HG03095 (cell line): ENCODE measurements at regions not wholly inside any gene's neighbourhood (a gene's known extent, or its start where the extent isn't known, plus 50 kb on each side); places are given as distances from the start of the nearest gene placed in this dataset.
A peak's percentile ranks its signal among the peaks of the same experiment; 100 is the strongest.
"Not testable (repeated sequence)": the region's sequence is repeated elsewhere in the genome, so short reads cannot be mapped to it uniquely, and the experiment has no call there.

ENCODE experiments used
- ATAC-seq: cut with Tn5 transposase; IDR thresholded peaks from one replicate; pipeline ENCODE4 v1.9.1; 2021; ENCODE audit warnings: moderate library complexity; ENCODE audit not compliant: unreplicated experiment

DNA sequence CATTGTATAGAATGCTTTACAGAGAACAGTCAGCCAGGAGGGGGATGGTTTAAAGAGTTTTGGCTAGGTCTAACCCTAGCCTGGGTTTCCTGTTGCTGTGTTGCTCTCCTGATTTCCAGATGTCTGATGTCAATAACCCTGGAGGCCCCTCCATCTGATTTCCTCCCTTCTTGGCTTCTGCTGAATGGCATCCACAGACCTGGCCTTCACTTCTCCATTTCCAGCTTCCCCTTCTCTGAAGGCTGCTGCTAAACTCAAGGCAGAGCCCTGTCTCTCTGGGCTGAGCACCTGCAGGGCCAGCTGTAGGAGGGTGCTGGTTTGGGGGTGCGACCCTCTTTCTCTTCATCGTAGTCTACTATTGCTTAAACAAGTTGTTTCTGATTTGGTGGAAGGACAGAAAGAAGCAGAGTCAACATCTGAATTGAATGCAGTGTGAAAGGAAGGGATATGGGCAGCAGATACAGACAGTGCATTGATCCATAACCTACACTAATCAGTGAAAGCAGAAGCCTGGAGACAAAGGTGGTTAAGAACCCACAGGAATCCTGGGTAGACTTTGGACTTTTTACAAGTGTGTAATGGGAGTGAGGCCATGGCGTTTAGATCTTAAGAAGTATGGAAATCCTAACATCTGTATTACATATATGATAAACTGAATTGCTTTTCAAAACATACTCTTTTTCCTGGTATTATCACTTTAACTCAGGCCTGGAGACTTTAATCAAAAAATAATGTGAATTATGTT, 153.6 kb downstream of the HRH4 start:
- ATAC-seq, result no peak

DNA sequence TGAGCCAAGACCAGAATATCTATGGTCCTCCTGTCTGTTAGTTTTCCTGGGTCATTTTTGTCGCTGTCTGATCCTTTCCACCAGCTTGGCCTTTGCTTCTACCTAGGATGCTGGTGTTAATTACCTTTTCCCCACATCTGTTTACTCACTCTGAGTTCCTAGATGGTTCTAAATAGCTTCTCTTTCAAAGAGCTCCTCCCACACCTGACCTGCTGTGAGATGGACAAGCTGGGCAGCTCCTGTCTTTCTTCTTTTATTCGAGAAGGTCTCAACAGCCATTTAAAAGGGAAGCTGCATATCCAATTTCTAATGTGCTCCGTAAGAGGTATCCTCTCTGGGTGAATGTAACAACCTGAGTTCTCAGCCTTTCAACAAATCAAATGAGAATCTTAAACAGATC, 156.2 kb downstream of the HRH4 start:
- no peak for ATAC-seq

- not testable (repeated sequence) for ATAC-seq
Measured at GRCh38 chr18:24624421-24624820, 164.0 kb downstream of the HRH4 start.

- no peak for ATAC-seq
Measured at GRCh38 chr18:24627644-24628315, 167.3 kb downstream of the HRH4 start.

DNA sequence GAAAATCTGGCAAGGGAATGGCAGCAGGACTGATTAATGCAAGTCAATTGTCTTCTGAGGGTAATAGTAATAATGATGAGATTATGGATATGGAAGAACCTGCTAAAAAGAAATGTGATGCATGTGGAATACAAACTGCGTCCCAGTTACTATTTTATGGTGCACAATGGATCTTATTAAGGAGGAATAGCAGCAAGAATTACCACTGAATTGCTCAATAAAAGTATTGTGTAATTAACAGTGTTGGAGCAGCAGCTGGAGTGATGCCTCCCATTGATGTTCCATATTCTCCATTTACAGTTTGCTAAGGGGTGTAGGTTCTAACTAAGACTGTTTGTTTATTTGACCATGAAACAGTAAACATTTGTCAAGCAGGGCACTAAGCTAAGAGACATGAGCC, 167.9 kb downstream of the HRH4 start:
- no peak for ATAC-seq

GRCh38 chr18:24629921-24630320, 169.5 kb downstream of the HRH4 start:
- no peak for ATAC-seq

DNA sequence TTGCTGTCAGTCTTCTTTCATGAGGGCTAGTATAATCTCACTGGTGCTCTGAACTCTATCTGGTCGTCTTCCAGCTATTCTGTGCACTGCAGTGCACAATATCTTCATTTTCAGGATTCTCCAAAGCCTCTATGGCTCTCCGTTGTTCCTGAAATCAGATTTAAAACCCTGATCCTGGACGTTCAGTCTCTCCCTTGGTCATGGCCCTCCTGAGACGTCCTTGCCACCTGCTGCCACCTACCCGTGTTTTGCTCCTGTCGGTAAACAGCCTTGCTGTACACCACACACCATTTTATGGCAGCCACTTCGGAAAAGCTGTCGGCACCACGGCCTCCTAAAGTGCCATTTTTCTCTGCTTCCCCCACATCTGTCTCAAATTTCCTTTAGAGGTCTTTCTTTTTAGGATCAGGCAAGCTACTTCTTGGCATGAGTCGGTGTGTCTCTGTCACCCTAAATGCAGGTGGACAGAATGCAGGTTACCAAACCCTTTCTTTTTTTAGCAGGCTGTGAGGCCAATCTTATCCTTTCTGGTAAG, 170.0 kb downstream of the HRH4 start:
- ATAC-seq, result no peak

DNA sequence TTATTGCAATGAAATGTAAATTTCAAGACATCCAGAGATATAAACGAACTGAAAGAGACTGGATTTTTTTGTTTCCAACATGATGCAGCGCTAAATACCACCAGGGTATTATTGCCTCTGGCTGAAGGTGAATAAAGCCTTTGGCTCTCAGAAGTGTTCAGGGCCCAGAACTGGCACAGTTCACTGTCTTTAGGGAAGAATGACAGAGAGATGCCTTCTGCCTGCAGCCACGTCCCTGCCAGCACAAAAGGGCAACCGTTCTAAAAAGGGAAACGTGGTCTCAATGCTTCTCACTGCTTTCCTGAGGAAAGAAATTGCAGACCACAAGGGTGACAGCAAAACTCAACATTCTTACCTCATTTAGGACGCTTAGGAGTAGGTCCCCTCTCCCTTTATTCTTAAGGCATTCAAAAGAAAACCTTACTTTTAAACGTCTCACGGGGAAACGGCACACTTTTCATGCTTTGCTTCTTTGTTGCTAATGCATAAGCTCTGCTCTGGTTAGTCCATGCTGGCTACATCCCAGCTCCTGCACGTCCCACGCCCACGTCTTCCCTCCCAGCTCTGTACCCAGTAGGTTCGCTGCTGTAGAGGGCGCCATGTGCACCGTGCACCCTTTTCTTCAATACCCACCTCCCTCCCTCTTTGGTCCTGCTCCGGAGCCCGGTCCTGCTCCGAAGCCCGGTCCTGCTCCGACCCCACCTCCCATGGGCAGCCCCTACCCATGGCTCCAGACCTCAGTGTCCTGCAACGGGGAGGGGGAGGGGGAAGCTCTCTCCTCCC, 171.0 kb downstream of the HRH4 start:
- ATAC-seq, result no peak

DNA sequence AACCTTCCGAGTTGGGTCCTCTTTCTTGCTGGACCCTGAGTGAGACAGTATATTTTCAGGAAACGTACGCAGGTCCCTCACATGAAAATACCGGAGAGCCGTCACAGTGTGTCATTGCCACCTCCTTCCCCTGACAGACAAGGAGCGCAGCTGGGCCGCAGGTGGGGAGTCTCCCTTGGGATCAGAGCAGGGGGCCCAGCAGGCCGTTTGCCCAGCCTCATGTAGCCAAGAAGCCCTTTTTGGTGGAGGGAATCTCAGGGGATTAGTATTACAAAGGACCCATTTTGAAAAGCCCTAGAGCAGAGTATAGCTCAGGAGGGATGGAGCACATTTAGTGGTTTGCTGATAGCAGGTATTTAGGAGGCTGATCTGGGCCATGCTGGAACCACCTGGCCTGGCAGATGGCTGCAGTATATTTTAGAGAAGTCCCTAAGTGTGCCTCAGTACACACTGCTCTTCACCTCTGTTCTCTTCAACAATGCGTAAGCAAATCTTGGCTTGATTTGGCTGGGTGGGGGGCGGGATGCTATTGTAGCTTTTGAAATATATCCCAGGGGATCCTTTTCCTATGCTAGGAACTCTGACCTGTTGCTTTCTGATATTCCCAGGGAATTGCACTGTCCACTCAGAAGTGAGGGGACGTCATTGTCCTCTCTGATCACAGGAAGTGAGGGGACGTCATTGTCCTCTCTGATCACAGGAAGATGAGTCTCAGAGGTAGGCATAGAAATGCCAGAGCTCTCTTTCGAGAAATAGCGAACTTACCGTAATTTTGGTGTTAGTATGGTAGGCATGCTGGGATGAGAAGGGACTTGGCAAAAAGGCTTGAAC, 171.9 kb downstream of the HRH4 start:
- no peak for ATAC-seq

DNA sequence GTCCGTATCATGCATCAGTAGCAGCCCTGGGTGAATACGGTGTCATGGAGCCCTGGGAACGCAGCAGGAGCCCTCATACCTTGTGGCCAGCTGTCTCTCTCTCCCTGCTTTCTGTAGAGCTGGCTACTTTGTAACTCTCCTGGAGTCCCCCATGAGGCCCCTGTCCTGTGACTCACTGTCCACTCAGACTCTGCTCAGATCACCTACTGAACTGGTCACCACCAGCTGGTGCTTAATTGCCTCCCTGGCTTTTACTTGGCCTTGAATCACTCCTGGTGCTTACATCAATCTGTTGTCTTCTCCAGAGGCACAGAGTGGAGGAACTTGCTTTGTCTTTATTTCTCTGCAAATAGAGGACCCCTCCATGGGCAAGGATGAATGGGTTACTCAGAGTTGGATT, 172.7 kb downstream of the HRH4 start:
- ATAC-seq, result no peak

GRCh38 chr18:24649571-24649970, 189.1 kb downstream of the HRH4 start:
- no peak for ATAC-seq

DNA sequence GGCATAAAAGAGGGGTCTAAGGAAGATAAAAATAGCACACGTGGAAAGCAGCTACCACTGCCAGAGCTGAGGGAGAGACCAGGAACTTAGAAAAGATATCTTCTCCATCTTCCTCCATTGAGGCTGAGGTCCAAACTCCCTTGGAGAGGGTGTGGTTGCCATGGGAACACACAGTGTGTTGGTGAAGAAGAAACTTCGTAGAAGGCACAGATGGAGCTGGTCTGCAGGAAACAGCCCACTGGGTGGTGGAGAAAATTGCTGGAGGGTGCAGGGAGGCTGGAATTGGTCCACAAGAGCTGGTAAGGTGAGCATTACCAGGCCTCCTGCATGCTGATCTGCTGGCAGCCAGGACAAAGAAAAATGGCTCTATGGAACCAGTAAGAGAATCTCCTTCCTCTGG, 191.0 kb downstream of the HRH4 start:
- no peak for ATAC-seq

DNA sequence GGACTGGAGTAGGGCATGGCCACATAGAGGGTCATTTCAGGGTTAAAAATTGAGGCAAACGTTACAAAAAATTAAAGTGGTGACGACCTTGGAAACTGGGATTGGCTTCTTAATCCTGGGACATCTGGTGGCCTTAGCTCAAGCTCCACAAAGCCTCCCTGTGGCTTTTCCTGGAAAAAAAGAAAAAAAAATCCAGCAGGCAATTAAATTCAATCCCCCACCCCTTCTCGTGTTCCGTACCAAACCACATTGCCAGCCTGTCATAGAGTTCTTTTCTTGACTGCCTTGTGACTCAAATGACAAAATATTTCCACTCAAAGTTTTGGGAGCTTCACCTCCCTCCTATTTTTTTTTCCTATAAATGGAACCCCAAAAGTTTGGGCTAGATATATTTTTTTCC, 195.6 kb downstream of the HRH4 start:
- ATAC-seq, result no peak

- no peak for ATAC-seq
Measured at GRCh38 chr18:24656551-24657443, 196.4 kb downstream of the HRH4 start.

DNA sequence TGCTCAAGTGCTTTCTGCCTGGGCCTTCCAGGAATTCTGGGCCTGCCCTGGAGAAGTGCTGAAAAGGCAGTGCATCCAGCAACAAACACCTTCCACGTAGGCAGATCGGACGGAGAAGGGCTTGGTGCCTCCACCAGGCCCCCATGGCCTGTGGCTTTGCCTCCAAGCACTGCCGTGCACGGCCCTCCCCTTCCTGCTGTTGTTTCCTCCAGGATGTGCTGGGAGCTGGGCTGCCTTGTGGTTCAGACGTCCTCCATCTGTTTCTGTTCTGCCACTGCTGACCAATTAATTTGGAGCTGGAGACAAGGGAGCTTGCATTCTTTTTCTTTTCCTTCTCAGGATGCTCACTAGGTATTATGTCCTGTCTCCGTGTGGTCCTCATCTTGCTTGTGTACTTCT, 197.0 kb downstream of the HRH4 start:
- ATAC-seq, result no peak

GRCh38 chr18:24658302-24658701, 197.9 kb downstream of the HRH4 start:
- ATAC-seq, result no peak

GRCh38 chr18:24659827-24660720, 199.6 kb downstream of the HRH4 start:
- ATAC-seq, result peak; percentile 81

DNA sequence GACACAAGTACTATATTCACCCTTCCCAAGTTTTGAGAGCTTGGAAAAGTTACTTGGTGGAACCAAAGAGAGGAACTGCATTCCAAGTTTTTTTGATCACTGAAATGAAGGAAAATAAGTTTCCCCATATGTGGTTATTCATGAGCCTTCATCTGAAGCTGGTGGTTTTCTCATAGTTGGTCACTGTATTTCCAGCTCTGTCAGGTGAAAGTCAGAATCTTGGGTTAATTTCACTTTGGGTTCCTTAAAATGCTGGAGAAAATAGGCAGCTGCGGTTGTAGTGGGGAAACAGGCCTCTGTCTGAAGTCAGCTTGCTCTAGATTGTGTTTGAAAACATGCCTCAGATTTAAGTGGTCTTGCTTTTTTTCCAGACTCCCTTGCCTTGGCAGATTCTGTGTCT, 200.5 kb downstream of the HRH4 start:
- ATAC-seq, result no peak

DNA sequence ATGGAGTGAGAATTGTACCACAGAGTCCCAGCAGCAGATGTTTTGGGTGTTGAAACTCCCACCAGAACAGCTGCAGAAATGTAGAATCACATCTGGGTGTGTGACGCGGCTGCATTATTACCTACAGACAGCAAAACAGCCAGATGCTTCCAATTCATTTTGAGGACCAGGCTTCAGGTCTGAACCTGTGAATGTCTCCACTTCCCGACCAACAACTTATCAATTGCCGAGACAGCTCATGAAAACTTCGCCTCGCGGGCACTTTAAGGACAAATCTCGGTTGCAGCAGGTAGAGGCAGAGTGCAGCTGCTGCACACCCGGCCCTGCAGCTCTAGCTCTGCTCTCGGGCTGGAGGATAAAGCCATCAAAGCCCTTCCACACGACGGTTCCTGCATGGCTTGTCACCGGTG, 202.0 kb downstream of the HRH4 start:
- no peak for ATAC-seq
